ENCODE measurements at regions not wholly inside any gene's neighbourhood (a gene's known extent, or its start where the extent isn't known, plus 50 kb on each side); places are given as distances from the start of the nearest gene placed in this dataset.

- H3K9me3 ChIP-seq, result no peaks in the 10 kb centered on the region
- DNase-seq, result no peak
- TF ChIP-seq CTCF (IDR thresholded peaks at IDR 0.05), result no peak
Measured at GRCh38 chr6:112991912-112992311, 644.8 kb downstream of the RFPL4B start.

DNA sequence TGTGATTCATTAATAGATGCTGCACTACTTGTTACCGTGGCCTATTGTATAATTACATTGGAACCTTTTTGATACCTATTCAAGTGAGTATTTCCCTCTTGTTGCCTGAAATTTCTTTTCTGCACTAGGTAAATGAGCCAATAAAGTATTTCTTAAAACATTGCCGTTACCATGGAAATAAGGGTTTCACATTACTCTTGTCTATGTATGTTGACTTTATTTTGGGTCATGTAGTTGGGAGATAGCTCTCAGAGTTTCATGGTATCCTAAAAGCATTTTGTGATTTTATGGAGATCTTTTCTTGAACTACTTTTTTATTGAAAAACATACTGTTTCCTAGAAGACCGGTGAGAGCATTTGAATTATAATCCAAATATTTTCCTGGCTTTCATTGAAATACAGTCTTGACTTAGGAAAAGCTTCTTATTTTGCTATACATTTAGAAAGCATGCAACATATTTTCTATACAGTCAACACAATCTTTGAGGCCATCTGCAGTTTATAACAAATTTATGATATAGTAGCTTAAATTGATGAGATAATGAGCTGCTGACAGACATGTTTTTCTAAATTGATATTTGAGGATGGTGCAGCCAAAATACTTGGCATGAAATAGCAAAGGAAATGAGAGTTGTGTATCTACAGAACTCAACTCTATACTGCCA, 650.4 kb downstream of the RFPL4B start:
- no peaks in the 10 kb centered on the region for H3K9me3 ChIP-seq
- no peak overlapping the region for H3K9ac ChIP-seq (ENCODE audit: low read depth in 2 of 2, low read length in 2 of 2)
- H3K27ac ChIP-seq, result no peak overlapping the region
- DNase-seq, result no peak
- no peak overlapping the region for H3K4me3 ChIP-seq
- H3K27me3 ChIP-seq, result no peaks in the 10 kb centered on the region
- H3K4me1 ChIP-seq, result no peaks in the 10 kb centered on the region
- TF ChIP-seq CTCF (IDR thresholded peaks at IDR 0.05), result no peak
- intact Hi-C loops (cut with DNase I), result no loop called here
- no peaks in the 10 kb centered on the region for H3K36me3 ChIP-seq

More at GRCh38 chr6:112991912-112992311, 644.8 kb downstream of the RFPL4B start:
- intact Hi-C loops (cut with DNase I), result no loop called here
- H3K4me1 ChIP-seq, result no peaks in the 10 kb centered on the region
- H3K27ac ChIP-seq, result no peak overlapping the region
- no peak overlapping the region for H3K4me3 ChIP-seq
- H3K27me3 ChIP-seq, result no peaks in the 10 kb centered on the region
- H3K36me3 ChIP-seq, result no peaks in the 10 kb centered on the region
- no peak overlapping the region for H3K9ac ChIP-seq (ENCODE audit: low read depth in 2 of 2, low read length in 2 of 2)

- no peak overlapping the region for H3K9ac ChIP-seq (ENCODE audit: low read depth in 2 of 2, low read length in 2 of 2)
- H3K9me3 ChIP-seq, result no peaks in the 10 kb centered on the region
- no peaks in the 10 kb centered on the region for H3K36me3 ChIP-seq
- no peak overlapping the region for H3K4me3 ChIP-seq
- intact Hi-C loops (cut with DNase I), result no loop called here
- no peak for DNase-seq
- no peaks in the 10 kb centered on the region for H3K4me1 ChIP-seq
- H3K27me3 ChIP-seq, result no peaks in the 10 kb centered on the region
- no peak overlapping the region for H3K27ac ChIP-seq
- TF ChIP-seq CTCF (IDR thresholded peaks at IDR 0.05), result no peak
Measured at GRCh38 chr6:113004054-113004453, 656.9 kb downstream of the RFPL4B start.

DNA sequence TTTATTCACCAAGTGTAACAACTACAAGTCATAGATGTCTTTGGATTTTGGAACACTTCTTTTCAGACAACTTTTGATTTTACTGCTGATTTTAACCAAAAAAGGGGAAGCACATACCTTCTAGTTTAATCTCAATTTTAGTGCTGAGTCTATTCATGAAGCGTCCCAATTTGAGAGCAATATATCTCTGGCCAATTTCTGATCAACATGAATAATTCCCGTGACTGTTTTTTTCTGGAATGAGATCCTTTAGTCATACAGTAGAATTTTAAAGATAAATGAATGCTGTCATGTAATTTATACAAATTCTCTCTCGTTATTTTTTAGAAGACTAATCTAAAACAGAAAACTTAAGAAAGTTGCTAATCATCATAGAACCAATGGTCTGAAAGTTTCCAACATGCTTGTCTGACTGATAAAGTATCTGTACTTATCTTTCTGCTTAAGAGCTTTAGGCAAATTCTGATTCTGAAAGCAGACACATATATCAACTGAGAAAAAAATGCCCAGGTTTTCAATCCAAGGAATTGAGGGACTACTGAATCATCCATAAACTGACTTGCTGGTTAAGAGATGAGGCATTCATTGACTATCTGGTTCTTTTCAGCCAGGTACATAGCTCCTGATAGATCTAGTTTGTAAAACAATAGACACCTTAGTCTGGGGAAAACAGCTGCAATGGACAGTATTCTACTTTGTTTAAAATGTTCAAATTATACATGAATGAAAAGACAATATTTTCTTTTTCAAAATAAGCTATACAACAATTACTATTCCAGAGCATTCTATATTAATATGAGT, 657.5 kb downstream of the RFPL4B start:
- intact Hi-C loops (cut with DNase I), result no loop called here
- no peaks in the 10 kb centered on the region for H3K36me3 ChIP-seq
- no peak for DNase-seq
- no peak overlapping the region for H3K4me3 ChIP-seq
- H3K27me3 ChIP-seq, result no peaks in the 10 kb centered on the region
- no peak for TF ChIP-seq CTCF (IDR thresholded peaks at IDR 0.05)
- H3K9ac ChIP-seq (ENCODE audit: low read depth in 2 of 2, low read length in 2 of 2), result no peak overlapping the region
- H3K4me1 ChIP-seq, result no peaks in the 10 kb centered on the region
- H3K9me3 ChIP-seq, result no peaks in the 10 kb centered on the region
- H3K27ac ChIP-seq, result no peak overlapping the region

DNA sequence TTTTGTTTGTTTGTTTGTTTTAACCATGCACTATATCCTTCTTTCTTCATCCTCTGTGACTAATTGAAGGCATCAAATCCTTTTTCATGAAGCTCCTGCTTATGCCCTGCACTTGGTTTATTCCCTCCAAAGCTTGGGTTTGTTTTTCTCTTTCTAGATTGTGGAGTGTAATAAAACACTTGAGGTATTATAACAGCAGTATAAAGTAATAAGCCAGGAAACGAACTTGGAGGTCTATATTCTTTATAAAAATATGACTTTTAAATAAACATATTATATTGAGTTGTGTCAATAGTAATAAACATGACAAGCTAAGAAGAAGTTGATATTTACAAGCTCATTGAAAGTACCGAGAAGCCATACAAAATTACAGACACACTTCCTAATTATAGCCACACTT, 659.4 kb downstream of the RFPL4B start:
- Histone ChIP-seq H3K27ac (no peak overlapping the region), H3K36me3 (no peaks in the 10 kb centered on the region), H3K4me1 (no peaks in the 10 kb centered on the region), H3K9me3 (no peaks in the 10 kb centered on the region), H3K27me3 (no peaks in the 10 kb centered on the region), H3K4me3 (no peak overlapping the region), H3K9ac (ENCODE audit: low read depth in 2 of 2, low read length in 2 of 2) (no peak overlapping the region)
- DNase-seq, result no peak
- TF ChIP-seq CTCF (IDR thresholded peaks at IDR 0.05), result no peak
- intact Hi-C loops (cut with DNase I), result no loop called here
